ENCODE measurements at regions not wholly inside any gene's neighbourhood (a gene's known extent, or its start where the extent isn't known, plus 50 kb on each side); places are given as distances from the start of the nearest gene placed in this dataset.

GRCh38 chr18:78564518-78564917 lies 415.1 kb upstream of the SALL3 start:
- no peak for DNase-seq (ENCODE audit: low spot score)

DNA sequence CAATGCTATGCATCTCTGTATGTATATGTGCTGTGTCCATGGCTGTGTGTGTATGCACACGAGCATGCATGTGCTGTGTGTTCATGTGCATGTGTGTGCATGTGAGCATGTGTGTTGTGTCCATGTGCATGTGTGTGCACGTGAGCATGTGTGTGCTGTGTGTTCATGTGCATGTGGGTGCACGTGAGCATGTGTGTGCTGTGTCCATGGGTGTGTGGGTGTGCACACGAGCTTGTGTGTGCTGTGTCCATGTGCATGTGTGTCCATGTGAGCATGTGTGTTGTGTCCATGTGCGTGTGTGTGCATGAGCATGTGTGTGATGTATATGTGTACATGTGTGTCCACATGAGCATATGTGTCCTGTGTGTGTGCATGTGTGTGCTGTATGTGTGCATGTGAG lies 414.4 kb upstream of the SALL3 start:
- no peak for DNase-seq (ENCODE audit: low spot score)

DNA sequence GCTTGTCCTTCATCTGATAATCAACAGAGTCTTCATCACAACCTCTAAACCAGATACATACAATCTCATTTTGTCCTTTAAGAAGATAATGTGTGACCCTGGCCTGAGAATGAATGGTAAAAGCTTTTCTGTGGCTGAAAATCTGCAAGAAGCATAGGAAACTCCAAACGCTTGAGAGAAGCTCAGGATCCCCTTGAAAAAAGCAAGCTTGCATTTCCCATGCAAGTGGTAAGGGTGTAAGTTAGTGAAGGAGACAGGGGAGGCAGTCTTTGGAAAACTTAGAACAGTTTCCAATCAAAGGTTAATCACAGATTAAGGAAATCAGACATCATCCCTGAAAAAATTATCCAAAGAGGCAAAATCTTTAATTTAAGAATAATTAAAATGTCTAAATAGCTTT lies 413.6 kb upstream of the SALL3 start:
- DNase-seq (ENCODE audit: low spot score) = no peak

GRCh38 chr18:78566720-78567119 lies 412.9 kb upstream of the SALL3 start:
- DNase-seq (ENCODE audit: low spot score) = no peak

DNA sequence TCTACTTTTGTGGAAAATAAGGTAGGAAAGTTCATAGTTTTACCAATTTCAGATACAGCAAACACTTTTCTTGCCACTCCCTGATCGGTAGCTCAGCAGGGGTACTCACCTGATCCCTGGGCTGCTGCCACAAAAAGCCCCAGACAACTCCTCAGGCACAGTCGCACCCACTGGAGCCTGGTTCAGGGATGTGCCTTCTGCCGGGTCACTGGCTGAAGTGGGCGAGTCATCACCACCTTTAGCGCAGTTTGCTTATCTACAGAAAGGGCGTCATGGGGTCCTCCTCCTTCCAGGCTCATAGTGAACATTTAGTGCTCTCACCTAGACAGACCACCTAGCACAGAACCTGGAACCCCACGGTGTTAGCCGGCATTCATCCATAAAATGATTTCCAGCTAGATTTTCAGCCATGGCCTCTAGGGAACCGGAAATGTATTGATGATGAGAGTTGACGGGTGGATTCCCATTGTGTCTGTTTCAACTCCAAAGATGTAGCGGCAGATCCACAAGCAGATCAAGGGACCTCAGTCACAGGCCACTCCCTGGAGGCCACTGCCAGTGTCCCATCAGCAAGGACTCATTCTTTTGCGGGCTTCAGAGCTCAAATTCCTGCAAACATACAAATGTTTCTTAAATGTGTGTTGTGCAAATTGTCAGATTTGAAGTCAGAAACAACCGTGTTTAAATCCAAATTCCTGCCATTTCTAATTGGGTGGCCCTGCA lies 408.4 kb upstream of the SALL3 start:
- no peak for DNase-seq (ENCODE audit: low spot score)

DNA sequence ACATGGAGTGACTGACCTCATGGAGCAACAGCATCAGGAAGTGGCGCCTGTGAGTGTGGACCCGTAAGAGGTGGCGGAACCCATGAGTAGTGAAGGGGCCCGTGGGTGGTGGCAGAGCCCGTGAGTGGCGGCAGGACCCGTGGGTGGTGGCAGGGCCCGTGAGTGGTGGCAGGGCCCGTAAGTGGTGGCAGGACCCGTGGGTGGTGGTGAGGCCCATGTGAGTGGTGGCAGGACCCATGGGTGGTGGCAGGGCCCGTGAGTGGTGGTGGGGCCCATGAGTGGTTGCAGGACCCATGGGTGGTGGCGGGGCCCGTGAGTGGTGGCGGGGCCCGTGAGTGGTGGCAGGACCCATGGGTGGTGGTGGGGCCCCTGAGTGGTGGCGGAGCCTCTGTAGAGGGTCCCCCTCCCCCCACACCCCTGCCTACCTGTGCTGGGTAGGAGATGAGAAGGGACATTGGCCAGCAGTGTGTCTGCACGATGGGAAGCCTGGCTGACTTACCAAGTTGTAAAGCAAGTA lies 407.7 kb upstream of the SALL3 start:
- DNase-seq (ENCODE audit: low spot score) = no peak

- no peak for DNase-seq (ENCODE audit: low spot score)
Observed at GRCh38 chr18:78573773-78574172, 405.8 kb upstream of the SALL3 start.

DNA sequence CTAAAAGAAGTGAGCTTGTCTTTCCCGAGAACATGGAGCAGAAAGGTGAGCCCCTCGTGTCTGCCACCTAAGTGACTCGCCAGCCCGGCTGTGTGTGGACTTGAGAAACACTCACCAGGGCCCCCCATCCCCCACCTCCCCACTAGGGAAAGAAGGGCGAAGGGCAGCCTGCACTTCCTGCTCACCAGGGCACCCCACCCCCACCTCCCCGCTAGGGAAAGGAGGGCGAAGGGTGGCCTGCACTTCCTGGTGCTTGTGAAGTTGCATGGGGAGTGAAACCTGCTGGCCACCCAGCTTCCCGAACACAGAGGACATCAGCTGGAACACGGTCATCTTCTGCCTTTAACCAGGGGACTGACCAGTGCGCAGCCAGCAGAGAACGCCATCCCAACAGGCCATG lies 402.7 kb upstream of the SALL3 start:
- no peak for DNase-seq (ENCODE audit: low spot score)

DNA sequence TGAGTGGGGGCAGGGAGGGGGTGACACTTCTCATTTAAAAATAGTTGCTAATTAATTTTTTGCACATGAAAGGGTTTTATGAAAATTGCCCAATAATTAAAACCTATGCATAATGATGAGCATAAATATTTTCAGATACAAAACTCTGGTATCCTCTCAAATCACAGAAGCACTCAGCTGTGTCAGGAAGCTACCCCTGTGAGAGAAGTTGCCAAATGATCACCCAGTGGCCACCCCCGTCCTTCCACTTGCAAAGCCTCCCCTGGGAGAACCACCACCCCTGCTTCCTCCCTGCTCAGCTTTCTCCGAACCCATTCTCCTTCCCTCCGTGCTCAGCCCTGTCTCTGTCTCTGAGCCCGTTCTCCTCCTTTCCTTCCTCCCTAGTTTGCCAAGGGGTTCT lies 400.2 kb upstream of the SALL3 start:
- DNase-seq (ENCODE audit: low spot score) = no peak

DNA sequence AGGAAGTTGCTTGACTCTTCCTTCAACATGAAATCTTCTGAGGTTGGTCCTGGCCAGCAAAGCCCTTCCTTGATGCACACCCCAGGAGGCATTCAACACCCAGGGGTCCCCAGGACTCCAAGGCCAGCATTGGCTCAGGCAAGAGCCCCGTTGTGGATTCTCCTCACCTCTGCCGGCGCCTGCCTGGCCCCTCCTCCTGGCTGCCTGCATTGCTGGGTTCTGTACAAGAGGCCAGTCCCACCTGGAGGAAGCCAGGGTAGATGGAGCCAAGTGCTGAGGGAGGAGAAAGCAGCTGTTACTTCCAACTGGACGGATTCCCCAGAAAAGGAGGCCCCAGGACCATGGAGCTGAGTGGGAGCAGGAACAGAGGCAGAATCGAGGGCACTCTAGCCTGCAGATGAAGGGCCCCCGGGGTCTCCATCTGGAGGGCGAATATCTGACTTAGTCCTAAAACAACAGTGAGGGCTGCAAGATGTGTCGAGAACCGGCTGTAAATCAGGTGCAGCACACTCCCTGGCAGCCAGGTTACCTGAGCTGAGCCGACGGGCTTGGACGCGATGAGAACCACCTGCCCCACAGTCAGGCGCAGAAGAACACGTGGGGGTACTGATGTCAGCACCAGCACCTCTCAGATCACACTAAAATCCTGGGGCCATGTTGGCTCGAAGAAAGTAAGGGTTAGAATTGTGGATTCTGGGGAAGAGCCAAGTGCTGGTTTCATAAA lies 399.6 kb upstream of the SALL3 start:
- DNase-seq (ENCODE audit: low spot score) = no peak

- no peak for DNase-seq (ENCODE audit: low spot score)
Observed at GRCh38 chr18:78580835-78581339, 398.7 kb upstream of the SALL3 start.

DNA sequence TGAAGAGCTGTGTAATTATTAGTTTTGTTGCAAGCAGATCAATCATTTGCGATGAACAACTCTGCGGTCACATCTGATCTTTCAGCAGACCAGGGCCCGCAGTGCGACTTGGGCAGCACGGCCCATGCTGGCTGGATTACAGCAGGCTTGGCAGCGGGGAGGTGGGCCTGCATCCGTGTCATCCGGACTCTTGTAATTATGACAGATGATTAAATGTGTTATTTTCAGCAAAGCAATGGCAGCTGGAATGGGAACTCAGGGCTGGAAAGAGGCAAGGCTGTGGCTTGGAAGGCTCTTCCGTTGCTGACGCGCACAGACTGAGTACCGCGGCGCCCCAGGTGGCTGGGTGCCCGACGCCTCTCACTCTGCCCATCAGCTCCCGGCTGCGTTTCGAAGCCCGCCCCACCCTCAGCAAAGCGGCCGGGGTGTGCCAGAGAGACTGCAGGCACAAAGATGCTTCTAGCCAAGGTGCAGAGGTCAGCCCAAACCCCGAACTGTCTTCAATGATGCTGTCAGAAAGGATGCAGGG lies 397.4 kb upstream of the SALL3 start:
- DNase-seq (ENCODE audit: low spot score) = no peak

DNA sequence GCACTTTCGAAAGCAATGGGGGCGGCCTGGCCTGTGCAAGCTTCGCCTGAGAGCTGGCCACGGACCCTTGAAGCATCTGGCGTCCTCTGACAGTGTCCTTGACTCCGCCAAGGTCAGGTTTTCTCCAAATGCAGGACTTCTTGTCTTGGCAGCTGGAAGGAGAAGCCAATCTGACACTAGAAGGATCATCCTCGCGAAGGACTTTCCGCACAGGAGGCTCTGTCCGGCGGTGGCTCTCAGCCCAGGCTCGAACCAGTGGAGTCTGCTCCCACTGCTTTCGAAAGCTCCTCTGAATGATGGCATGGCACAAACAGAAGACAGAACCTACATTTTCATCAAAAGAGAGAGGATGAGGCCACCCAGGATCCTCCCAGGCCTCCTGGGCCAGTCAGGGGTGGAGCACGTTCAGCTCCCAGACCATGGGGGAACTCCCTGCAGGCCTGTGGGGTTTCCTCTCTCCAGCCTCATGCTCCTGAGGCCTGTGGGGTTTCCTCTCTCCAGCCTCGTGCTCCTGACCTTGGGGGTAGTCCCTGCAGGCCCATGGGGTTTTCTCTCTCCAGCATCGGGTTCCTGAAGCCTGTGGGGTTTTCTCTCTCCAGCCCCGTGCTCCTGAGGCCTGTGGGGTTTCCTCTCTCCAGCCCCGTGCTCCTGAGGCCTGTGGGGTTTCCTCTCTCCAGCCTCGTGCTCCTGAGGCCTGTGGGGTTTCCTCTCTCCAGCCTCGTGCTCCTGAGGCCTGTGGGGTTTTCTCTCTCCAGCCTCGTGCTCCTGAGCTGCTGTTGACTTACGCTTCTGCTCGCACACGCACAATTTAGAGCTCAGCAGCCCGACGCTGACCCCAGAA lies 396.5 kb upstream of the SALL3 start:
- DNase-seq (ENCODE audit: low spot score) = no peak

- DNase-seq (ENCODE audit: low spot score) = no peak
Observed at GRCh38 chr18:78583739-78584458, 395.7 kb upstream of the SALL3 start.

GRCh38 chr18:78584459-78585022 lies 395.1 kb upstream of the SALL3 start:
- no peak for DNase-seq (ENCODE audit: low spot score)

DNA sequence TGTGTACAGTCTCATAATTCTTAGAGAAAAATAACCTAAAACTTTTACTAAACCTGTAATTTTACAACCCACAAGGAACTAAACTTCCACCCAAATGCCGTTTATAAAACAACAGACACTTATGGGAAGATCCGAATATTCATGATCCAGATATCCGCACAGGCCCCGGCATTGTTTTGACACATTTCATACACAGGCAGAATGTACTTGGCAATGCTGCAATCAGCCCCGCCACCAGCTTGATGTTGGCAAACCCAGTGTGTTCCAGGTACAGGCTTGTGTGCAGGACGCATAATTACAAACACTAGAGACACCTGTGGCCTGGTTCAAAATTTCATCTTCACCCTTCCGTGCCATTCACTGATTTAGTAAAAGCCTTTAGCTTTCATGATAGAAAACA lies 393.0 kb upstream of the SALL3 start:
- no peak for DNase-seq (ENCODE audit: low spot score)

DNA sequence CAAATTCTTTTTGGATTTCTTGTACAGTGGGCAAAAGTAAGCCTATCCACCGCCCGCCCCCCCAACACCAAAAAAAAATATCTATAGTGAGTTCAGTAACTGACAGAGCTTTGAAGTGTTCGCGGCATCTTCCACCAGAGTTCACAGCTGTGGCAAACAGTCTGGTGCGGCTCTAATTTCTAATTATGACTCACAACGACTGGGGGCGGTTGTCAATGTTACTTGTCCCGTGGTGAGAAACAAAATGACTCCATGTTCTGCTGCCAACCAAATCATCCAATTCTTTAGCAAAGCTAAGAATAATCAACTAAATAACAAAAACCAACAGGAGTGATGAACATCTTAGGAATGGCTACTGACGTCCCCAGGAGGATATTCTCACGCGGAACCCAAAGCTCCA lies 392.5 kb upstream of the SALL3 start:
- no peak for DNase-seq (ENCODE audit: low spot score)

GRCh38 chr18:78587626-78588600 lies 391.7 kb upstream of the SALL3 start:
- no peak for DNase-seq (ENCODE audit: low spot score)

GRCh38 chr18:78589916-78590437 lies 389.6 kb upstream of the SALL3 start:
- DNase-seq (ENCODE audit: low spot score) = no peak

GRCh38 chr18:78595453-78595852 lies 384.2 kb upstream of the SALL3 start:
- DNase-seq (ENCODE audit: low spot score) = no peak

All from germinal center (tissue), 1 donor.